ENCODE measurements at regions not wholly inside any gene's neighbourhood (a gene's known extent, or its start where the extent isn't known, plus 50 kb on each side); places are given as distances from the start of the nearest gene placed in this dataset.

DNA sequence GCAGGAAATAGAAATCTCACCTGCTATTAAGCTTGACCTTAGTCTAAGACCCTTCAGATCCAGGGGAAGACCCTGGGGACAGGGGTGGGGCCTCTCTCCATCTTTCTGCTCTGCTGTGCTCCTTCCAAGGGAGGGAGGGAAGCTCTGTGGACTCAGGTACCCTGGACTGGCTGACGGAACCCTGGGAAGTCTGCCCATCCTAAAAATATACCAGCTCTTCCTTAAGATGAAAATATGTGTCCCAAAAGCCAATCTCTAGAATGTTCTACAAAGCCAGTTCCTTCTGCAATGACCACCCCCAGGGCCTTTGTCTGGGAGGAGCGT is 73.7 kb downstream of the RTL6 start:
- TF ChIP-seq, protein P1, sequence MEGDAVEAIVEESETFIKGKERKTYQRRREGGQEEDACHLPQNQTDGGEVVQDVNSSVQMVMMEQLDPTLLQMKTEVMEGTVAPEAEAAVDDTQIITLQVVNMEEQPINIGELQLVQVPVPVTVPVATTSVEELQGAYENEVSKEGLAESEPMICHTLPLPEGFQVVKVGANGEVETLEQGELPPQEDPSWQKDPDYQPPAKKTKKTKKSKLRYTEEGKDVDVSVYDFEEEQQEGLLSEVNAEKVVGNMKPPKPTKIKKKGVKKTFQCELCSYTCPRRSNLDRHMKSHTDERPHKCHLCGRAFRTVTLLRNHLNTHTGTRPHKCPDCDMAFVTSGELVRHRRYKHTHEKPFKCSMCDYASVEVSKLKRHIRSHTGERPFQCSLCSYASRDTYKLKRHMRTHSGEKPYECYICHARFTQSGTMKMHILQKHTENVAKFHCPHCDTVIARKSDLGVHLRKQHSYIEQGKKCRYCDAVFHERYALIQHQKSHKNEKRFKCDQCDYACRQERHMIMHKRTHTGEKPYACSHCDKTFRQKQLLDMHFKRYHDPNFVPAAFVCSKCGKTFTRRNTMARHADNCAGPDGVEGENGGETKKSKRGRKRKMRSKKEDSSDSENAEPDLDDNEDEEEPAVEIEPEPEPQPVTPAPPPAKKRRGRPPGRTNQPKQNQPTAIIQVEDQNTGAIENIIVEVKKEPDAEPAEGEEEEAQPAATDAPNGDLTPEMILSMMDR (optimal IDR thresholded peaks at IDR 0.05 in 1 of 3, IDR thresholded peaks at IDR 0.05 in 1 of 3, conservative IDR thresholded peaks at IDR 0.05 in 1 of 3; ENCODE audit: extremely low read depth in 1 of 3, insufficient read depth in 2 of 3, low read length in 3 of 3), result no peak
- TF ChIP-seq EZH2 (IDR thresholded peaks at IDR 0.05; ENCODE audit: low read length), result no peak
